H9 (cell line): ENCODE measurements at regions not wholly inside any gene's neighbourhood (a gene's known extent, or its start where the extent isn't known, plus 50 kb on each side); places are given as distances from the start of the nearest gene placed in this dataset.

Experiments
- DNase-seq: peaks from one replicate; pipeline ENCODE4 v3.0.0-alpha.2; 2017
- H2AFZ ChIP-seq: one replicate; pipeline ENCODE4 v1.6.1; 2013; ENCODE audit warnings: mild to moderate bottlenecking, low read length, control low read depth, moderate library complexity
- H2AK5ac ChIP-seq: 2 replicates; pipeline ENCODE4 v1.6.1; 2013; ENCODE audit warnings: low read length, control low read depth, mixed read lengths; ENCODE audit not compliant: insufficient read length
- H2BK120ac ChIP-seq: one replicate; pipeline ENCODE4 v1.6.1; 2013; ENCODE audit warnings: low read depth, mild to moderate bottlenecking, low read length, control low read depth, inconsistent platforms; ENCODE audit not compliant: poor library complexity, severe bottlenecking
- H2BK12ac ChIP-seq: 2 replicates; pipeline ENCODE4 v1.6.1; 2013; ENCODE audit warnings: low read length, control low read depth, mixed read lengths, low read depth; ENCODE audit not compliant: insufficient read length
- H2BK15ac ChIP-seq: 2 replicates; pipeline ENCODE4 v1.6.1; 2013; ENCODE audit warnings: low read depth, low read length, control low read depth
- H2BK20ac ChIP-seq: one replicate; pipeline ENCODE4 v1.6.1; 2013; ENCODE audit warnings: low read depth, mild to moderate bottlenecking, low read length, control low read depth, inconsistent platforms; ENCODE audit not compliant: poor library complexity, severe bottlenecking
- H2BK5ac ChIP-seq: 2 replicates; pipeline ENCODE4 v1.6.1; 2013; ENCODE audit warnings: low read length, control low read depth, mixed read lengths; ENCODE audit not compliant: insufficient read length
- H3K14ac ChIP-seq: 2 replicates; pipeline ENCODE4 v1.6.1; 2013; ENCODE audit warnings: low read length, control low read depth; ENCODE audit not compliant: insufficient read depth
- H3K18ac ChIP-seq: 2 replicates; pipeline ENCODE4 v1.6.1; 2013; ENCODE audit warnings: low read depth, mild to moderate bottlenecking, mixed read lengths, low read length, control low read depth; ENCODE audit not compliant: insufficient read length
- H3K23ac ChIP-seq: 2 replicates; pipeline ENCODE4 v1.6.1; 2013; ENCODE audit warnings: low read length, control low read depth, mixed read lengths, low read depth; ENCODE audit not compliant: insufficient read length
- H3K23me2 ChIP-seq: 2 replicates; pipeline ENCODE4 v1.6.1; 2013; ENCODE audit warnings: low read depth, mild to moderate bottlenecking, mixed read lengths, low read length, control low read depth; ENCODE audit not compliant: insufficient read length, poor library complexity, severe bottlenecking
- H3K27ac ChIP-seq: 2 replicates; pipeline ENCODE4 v1.5.1; 2013; ENCODE audit warnings: low read length, control low read depth, mixed read lengths, low read depth; ENCODE audit not compliant: insufficient read length
- H3K27me3 ChIP-seq: 2 replicates; pipeline ENCODE4 v1.6.1; 2013; ENCODE audit warnings: low read length, control low read depth, inconsistent platforms; ENCODE audit not compliant: insufficient read depth
- H3K4ac ChIP-seq: 2 replicates; pipeline ENCODE4 v1.6.1; 2013; ENCODE audit warnings: low read depth, mild to moderate bottlenecking, control low read depth, inconsistent platforms, low read length, moderate library complexity
- H3K4me1 ChIP-seq: 2 replicates; pipeline ENCODE4 v1.6.1; 2013; ENCODE audit warnings: low read length, control low read depth, inconsistent platforms; ENCODE audit not compliant: insufficient read depth
- H3K4me2 ChIP-seq: 2 replicates; pipeline ENCODE4 v1.6.1; 2013; ENCODE audit warnings: low read length, control low read depth, mixed read lengths; ENCODE audit not compliant: insufficient read length, insufficient read depth
- H3K56ac ChIP-seq: 2 replicates; pipeline ENCODE4 v1.6.1; 2013; ENCODE audit warnings: low read depth, mild to moderate bottlenecking, mixed read lengths, low read length, control low read depth; ENCODE audit not compliant: insufficient read length
- H3K79me1 ChIP-seq: 2 replicates; pipeline ENCODE4 v1.6.1; 2013; ENCODE audit warnings: low read depth, mild to moderate bottlenecking, moderate library complexity, low read length, control low read depth, inconsistent platforms; ENCODE audit not compliant: insufficient read depth, poor library complexity, severe bottlenecking
- H3K79me2 ChIP-seq: 2 replicates; pipeline ENCODE4 v1.6.1; 2013; ENCODE audit warnings: low read length, control low read depth, inconsistent platforms; ENCODE audit not compliant: insufficient read depth
- H3K9ac ChIP-seq: 2 replicates; pipeline ENCODE4 v1.6.1; 2013; ENCODE audit warnings: low read length, control low read depth, mixed read lengths; ENCODE audit not compliant: insufficient read length; ENCODE audit errors: extremely low read depth
- H3K9me3 ChIP-seq: one replicate; pipeline ENCODE4 v1.6.1; 2013; ENCODE audit warnings: low read depth, low read length, inconsistent platforms; ENCODE audit not compliant: control insufficient read depth
- H3T11ph ChIP-seq: one replicate; pipeline ENCODE4 v1.6.1; 2013; ENCODE audit warnings: mild to moderate bottlenecking, low read length, control low read depth, inconsistent platforms
- H4K20me1 ChIP-seq: one replicate; pipeline ENCODE4 v1.6.1; 2013; ENCODE audit not compliant: control insufficient read depth, insufficient read length, insufficient read depth
- H4K5ac ChIP-seq: 2 replicates; pipeline ENCODE4 v1.6.1; 2013; ENCODE audit warnings: low read depth, mild to moderate bottlenecking, mixed read lengths, low read length, control low read depth; ENCODE audit not compliant: insufficient read length
- H4K8ac ChIP-seq: replicated peaks from 2 replicates; pipeline ENCODE4 v1.6.1; 2013; ENCODE audit warnings: low read length, control low read depth, mixed read lengths, low read depth; ENCODE audit not compliant: insufficient read length
- H4K91ac ChIP-seq: 2 replicates; pipeline ENCODE4 v1.6.1; 2013; ENCODE audit warnings: low read depth, mild to moderate bottlenecking, moderate library complexity, mixed read lengths, low read length, control low read depth; ENCODE audit not compliant: insufficient read length
- H3K27ac Mint-ChIP-seq, 3 experiments: 2 replicates in 2 of 3; 3 replicates in 1 of 3; pipeline ENCODE4 v1.8.0; 2020 to 2021; ENCODE audit warnings: mixed read lengths in 3 of 3, mild to moderate bottlenecking in 1 of 3, moderate library complexity in 1 of 3
- H3K27me3 Mint-ChIP-seq: 2 replicates; pipeline ENCODE4 v1.8.0; 2021; ENCODE audit warnings: low read depth, mild to moderate bottlenecking, moderate library complexity, mixed read lengths
- H3K36me3 Mint-ChIP-seq, 3 experiments: 2 replicates in 2 of 3; 3 replicates in 1 of 3; pipeline ENCODE4 v1.8.0; 2020 to 2021; ENCODE audit warnings: low read depth in 3 of 3, mixed read lengths in 3 of 3; ENCODE audit not compliant: insufficient read depth in 1 of 3
- H3K4me1 Mint-ChIP-seq, 2 experiments: 2 replicates each; pipeline ENCODE4 v1.8.0; 2020; ENCODE audit warnings: mixed read lengths in 2 of 2
- H3K4me3 Mint-ChIP-seq, 2 experiments: 2 replicates in 1 of 2; 3 replicates in 1 of 2; pipeline ENCODE4 v1.8.0; 2020 to 2021; ENCODE audit warnings: mild to moderate bottlenecking in 2 of 2, mixed read lengths in 2 of 2, moderate library complexity in 1 of 2
- H3K9me3 Mint-ChIP-seq, 2 experiments: 2 replicates in 1 of 2; 3 replicates in 1 of 2; pipeline ENCODE4 v1.8.0; 2020; ENCODE audit warnings: mild to moderate bottlenecking in 2 of 2, mixed read lengths in 2 of 2, moderate library complexity in 1 of 2
- WGBS: extraction: QIAGEN DNeasy Blood & Tissue Kit; methylation state at CpG from one replicate; pipeline ENCODE4 v1.1.7; 2013; ENCODE audit warnings: missing lambda C conversion rate, low lambda C conversion rate, mixed read lengths; ENCODE audit not compliant: insufficient read length; ENCODE audit errors: extremely low coverage; 5-methylcytosine and 5-hydroxymethylcytosine counted together
- TF ChIP-seq, protein P1 (sequence below): fragments of 200-600 bp; sonication (generic); conservative IDR thresholded peaks from 3 replicates; pipeline ENCODE4 v1.8.0; 2021; ENCODE audit warnings: antibody characterized with exemption, mild to moderate bottlenecking

DNA sequence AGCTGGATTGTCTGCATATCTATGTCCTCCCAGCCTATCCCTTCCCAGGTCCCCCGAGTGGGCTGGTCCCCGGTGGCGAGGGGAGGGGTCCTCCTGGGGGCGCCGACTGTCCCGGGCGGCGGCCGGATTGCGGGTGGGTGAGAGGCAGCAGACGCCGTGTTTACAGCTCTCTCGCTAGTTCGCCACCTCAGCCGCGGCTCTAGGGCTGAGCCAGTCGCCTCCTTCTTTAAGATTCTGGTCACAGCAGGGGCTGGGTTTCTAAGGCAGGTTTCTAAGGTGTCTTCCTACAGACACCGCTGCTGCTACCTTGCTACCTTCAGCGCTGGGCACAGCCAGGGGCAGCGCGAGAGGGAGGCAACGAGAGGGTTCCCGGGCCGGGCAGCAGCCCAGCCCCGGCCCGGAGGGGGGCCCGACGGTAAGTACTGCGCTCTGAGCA, 57.2 kb downstream of the FRMPD3 start:
- H3K27ac ChIP-seq = no peak overlapping the region
- H3K27me3 ChIP-seq = peaks cover 8% of the 10 kb centered on the region; the same call in 1 of the 2 replicates
- H3T11ph ChIP-seq = no peak overlapping the region
- H3K4me1 Mint-ChIP-seq = peaks cover 12 to 22% of the 10 kb centered on the region in 2 experiments; a peak in 3 of 4 replicates
- no peak for DNase-seq
- no peaks in the 10 kb centered on the region for H3K4me1 ChIP-seq
- no peak overlapping the region for H3K27ac Mint-ChIP-seq
- no peak overlapping the region for H3K56ac ChIP-seq
- no peak overlapping the region for H3K14ac ChIP-seq
- H3K23ac ChIP-seq = no peak overlapping the region
- no peaks in the 10 kb centered on the region; a peak in 1 of 7 replicates for H3K36me3 Mint-ChIP-seq
- peaks cover 17 to 58% of the 10 kb centered on the region in 2 experiments; a peak in 3 of 5 replicates for H3K9me3 Mint-ChIP-seq
- H4K91ac ChIP-seq = no peak overlapping the region
- peaks cover 66% of the 10 kb centered on the region for H3K27me3 Mint-ChIP-seq
- no peak overlapping the region for H2AFZ ChIP-seq
- WGBS = no CpG with 5 or more reads among the region's 29 CpGs
- H3K4me3 Mint-ChIP-seq = peak overlapping the region; percentile 57 to 79
- no peak overlapping the region for H4K8ac ChIP-seq
- H3K9me3 ChIP-seq = peaks cover 4% of the 10 kb centered on the region
- no peak overlapping the region for H2BK5ac ChIP-seq
- no peaks in the 10 kb centered on the region for H4K20me1 ChIP-seq
- no peak overlapping the region for H2AK5ac ChIP-seq
- H2BK120ac ChIP-seq = no peak overlapping the region
- no peaks in the 10 kb centered on the region for H3K79me2 ChIP-seq
- H2BK20ac ChIP-seq = no peak overlapping the region
- no peak overlapping the region for H3K4ac ChIP-seq
- no peaks in the 10 kb centered on the region for H3K79me1 ChIP-seq
- no peak overlapping the region for H4K5ac ChIP-seq
- no peak overlapping the region for H3K18ac ChIP-seq
- no peak overlapping the region for H2BK15ac ChIP-seq
- TF ChIP-seq, protein P1, sequence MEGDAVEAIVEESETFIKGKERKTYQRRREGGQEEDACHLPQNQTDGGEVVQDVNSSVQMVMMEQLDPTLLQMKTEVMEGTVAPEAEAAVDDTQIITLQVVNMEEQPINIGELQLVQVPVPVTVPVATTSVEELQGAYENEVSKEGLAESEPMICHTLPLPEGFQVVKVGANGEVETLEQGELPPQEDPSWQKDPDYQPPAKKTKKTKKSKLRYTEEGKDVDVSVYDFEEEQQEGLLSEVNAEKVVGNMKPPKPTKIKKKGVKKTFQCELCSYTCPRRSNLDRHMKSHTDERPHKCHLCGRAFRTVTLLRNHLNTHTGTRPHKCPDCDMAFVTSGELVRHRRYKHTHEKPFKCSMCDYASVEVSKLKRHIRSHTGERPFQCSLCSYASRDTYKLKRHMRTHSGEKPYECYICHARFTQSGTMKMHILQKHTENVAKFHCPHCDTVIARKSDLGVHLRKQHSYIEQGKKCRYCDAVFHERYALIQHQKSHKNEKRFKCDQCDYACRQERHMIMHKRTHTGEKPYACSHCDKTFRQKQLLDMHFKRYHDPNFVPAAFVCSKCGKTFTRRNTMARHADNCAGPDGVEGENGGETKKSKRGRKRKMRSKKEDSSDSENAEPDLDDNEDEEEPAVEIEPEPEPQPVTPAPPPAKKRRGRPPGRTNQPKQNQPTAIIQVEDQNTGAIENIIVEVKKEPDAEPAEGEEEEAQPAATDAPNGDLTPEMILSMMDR = no peak
- no peak overlapping the region for H2BK12ac ChIP-seq
- H3K9ac ChIP-seq = no peak overlapping the region
- H3K4me2 ChIP-seq = peak overlapping the region; percentile 3
- H3K23me2 ChIP-seq = no peaks in the 10 kb centered on the region
